ENCODE measurements at regions not wholly inside any gene's neighbourhood (a gene's known extent, or its start where the extent isn't known, plus 50 kb on each side); places are given as distances from the start of the nearest gene placed in this dataset.

DNA sequence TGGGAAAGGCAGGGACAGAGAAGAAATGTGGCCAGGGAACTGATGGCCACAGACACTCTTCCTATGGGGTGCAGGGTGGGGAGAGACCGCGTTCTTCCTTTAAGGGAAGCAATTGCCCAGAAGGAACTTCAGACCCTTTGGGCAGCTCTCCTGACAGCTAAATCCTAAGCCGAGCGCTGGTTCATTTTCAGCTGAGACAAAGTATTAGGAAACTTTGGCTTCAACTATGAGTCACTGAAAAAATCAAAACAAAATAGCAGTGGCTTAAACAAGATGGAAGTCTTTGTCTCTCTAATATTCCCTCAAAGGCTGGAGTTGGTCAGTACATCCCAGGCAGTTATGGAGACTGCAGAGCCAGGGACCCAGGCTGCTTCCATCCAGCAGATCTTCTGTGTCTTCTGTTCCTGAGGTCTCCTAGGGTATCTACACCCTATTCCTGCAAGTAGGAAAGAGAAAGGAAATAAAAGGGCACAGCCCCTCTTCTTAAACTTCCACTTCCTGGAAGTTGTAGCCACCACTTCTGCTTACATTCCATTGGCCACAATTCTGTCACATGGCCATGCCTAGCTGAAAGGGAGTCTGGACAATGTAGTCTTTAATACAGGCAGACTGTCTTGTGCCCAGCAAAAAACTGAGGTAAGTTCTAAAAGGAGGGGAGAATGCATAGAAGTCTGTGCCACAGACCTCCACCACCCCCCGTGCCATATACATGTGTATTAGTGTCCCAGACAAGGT lies 163.5 kb downstream of the KATNAL1 start:
- TF ChIP-seq TAF1 (IDR thresholded peaks at IDR 0.05; ENCODE audit: borderline replicate concordance, low read depth, low read length) (no peak), CHD2 (IDR thresholded peaks at IDR 0.05; ENCODE audit: low read length, partially characterized antibody) (no peak)

Measured in SK-N-SH (cell line).